Endothelial cell (in vitro differentiated cells): ENCODE measurements at regions not wholly inside any gene's neighbourhood (a gene's known extent, or its start where the extent isn't known, plus 50 kb on each side); places are given as distances from the start of the nearest gene placed in this dataset.

Source experiments
- DNase-seq: peaks from one replicate; pipeline ENCODE4 v3.0.0; 2021; ENCODE audit warnings: low spot score
- H3K27ac Mint-ChIP-seq: one replicate; pipeline ENCODE4 v1.8.0; 2021; ENCODE audit warnings: mixed read lengths, inconsistent platforms; ENCODE audit not compliant: unreplicated experiment
- H3K27me3 Mint-ChIP-seq: one replicate; pipeline ENCODE4 v1.8.0; 2021; ENCODE audit warnings: mild to moderate bottlenecking, moderate library complexity, mixed read lengths, inconsistent platforms; ENCODE audit not compliant: unreplicated experiment
- H3K36me3 Mint-ChIP-seq: one replicate; pipeline ENCODE4 v1.8.0; 2021; ENCODE audit warnings: mild to moderate bottlenecking, low read depth, mixed read lengths, inconsistent platforms; ENCODE audit not compliant: unreplicated experiment
- H3K4me1 Mint-ChIP-seq: one replicate; pipeline ENCODE4 v1.8.0; 2021; ENCODE audit warnings: mild to moderate bottlenecking, mixed read lengths, inconsistent platforms; ENCODE audit not compliant: unreplicated experiment
- H3K4me3 Mint-ChIP-seq: one replicate; pipeline ENCODE4 v1.8.0; 2021; ENCODE audit warnings: mild to moderate bottlenecking, mixed read lengths, inconsistent platforms; ENCODE audit not compliant: unreplicated experiment
- H3K9me3 Mint-ChIP-seq: one replicate; pipeline ENCODE4 v1.8.0; 2021; ENCODE audit warnings: mixed read lengths, inconsistent platforms; ENCODE audit not compliant: unreplicated experiment
- TF ChIP-seq, protein P1 (sequence below): fragments of 200-600 bp; sonication (generic); IDR thresholded peaks from one replicate; pipeline ENCODE4 v1.5.0; 2021; ENCODE audit warnings: antibody characterized with exemption; ENCODE audit not compliant: unreplicated experiment

- no peaks in the 10 kb centered on the region for H3K9me3 Mint-ChIP-seq
- H3K36me3 Mint-ChIP-seq = no peaks in the 10 kb centered on the region
- no peak overlapping the region for H3K27ac Mint-ChIP-seq
- H3K27me3 Mint-ChIP-seq = peaks cover 4% of the 10 kb centered on the region
- TF ChIP-seq, protein P1, sequence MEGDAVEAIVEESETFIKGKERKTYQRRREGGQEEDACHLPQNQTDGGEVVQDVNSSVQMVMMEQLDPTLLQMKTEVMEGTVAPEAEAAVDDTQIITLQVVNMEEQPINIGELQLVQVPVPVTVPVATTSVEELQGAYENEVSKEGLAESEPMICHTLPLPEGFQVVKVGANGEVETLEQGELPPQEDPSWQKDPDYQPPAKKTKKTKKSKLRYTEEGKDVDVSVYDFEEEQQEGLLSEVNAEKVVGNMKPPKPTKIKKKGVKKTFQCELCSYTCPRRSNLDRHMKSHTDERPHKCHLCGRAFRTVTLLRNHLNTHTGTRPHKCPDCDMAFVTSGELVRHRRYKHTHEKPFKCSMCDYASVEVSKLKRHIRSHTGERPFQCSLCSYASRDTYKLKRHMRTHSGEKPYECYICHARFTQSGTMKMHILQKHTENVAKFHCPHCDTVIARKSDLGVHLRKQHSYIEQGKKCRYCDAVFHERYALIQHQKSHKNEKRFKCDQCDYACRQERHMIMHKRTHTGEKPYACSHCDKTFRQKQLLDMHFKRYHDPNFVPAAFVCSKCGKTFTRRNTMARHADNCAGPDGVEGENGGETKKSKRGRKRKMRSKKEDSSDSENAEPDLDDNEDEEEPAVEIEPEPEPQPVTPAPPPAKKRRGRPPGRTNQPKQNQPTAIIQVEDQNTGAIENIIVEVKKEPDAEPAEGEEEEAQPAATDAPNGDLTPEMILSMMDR = no peak
- H3K4me1 Mint-ChIP-seq = peaks cover 8% of the 10 kb centered on the region
- no peak overlapping the region for H3K4me3 Mint-ChIP-seq
- no peak for DNase-seq
Measured at GRCh38 chr9:99433555-99433954, 211.5 kb downstream of the SEC61B start.

DNA sequence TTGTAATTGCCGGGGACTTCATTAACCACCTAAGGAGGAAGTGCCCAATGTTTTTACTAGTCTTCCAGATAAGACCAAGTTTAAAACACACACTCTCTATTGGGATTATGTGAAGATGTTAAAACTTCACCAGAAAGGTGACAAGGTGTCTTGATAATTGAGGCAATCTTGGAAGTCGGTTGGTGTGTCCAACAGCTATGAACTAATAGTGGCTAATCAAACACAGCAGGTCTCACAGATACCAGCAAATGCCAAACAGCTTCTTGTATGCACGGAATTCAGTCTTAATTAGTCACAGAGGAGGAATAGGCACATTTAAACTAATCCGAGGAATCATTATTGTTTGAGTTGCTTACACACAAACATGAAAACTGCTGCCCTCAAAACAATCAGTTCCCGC is 214.5 kb downstream of the SEC61B start:
- H3K9me3 Mint-ChIP-seq = no peaks in the 10 kb centered on the region
- H3K4me3 Mint-ChIP-seq = no peak overlapping the region
- no peak overlapping the region for H3K27ac Mint-ChIP-seq
- TF ChIP-seq, protein P1 = no peak
- DNase-seq = no peak
- H3K27me3 Mint-ChIP-seq = peaks cover 6% of the 10 kb centered on the region
- H3K4me1 Mint-ChIP-seq = peaks cover 18% of the 10 kb centered on the region
- no peaks in the 10 kb centered on the region for H3K36me3 Mint-ChIP-seq

GRCh38 chr9:99437145-99437544 is 215.1 kb downstream of the SEC61B start:
- H3K27me3 Mint-ChIP-seq = peaks cover 6% of the 10 kb centered on the region
- H3K4me3 Mint-ChIP-seq = no peak overlapping the region
- DNase-seq = no peak
- TF ChIP-seq, protein P1 = no peak
- no peaks in the 10 kb centered on the region for H3K36me3 Mint-ChIP-seq
- peaks cover 18% of the 10 kb centered on the region for H3K4me1 Mint-ChIP-seq
- no peak overlapping the region for H3K27ac Mint-ChIP-seq
- no peaks in the 10 kb centered on the region for H3K9me3 Mint-ChIP-seq

DNA sequence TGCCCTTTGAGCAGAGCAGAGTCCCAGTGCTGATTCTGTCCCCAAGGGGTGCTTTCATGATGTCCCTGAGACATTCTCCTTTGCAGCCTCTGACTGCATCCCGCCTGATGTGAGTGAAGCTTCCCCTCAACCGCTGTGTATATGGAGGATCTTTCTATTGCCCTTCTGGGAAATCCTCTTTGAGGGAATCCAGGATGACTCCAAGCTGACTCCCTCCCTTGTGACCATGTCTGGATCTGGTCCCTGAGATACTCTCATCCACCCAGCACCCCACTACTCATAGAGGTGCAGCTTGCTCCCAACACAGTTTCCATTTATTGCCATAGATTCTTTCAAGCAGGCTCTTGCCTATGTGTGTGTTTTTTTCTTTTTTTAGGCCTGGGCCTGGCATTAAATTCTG is 216.5 kb downstream of the SEC61B start:
- Mint-ChIP-seq H3K4me1 (peaks cover 18% of the 10 kb centered on the region), H3K36me3 (no peaks in the 10 kb centered on the region)

DNA sequence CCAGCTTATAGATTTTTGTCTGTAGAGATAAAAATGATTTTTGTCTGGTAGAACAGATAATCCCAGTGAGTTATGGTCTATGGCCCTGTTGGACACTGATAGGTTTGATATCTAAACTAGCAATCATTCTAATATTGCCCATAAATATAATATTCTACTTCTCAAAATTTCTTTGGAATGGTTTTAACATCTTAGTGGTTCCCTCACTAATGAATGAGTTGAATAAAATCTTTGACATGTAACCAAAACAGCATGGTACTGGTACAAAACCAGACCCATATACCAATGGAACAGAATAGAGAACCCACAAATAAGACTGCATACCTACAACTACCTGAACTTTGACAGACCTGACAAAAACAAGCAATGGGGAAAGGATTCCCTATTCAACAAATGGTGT is 219.7 kb downstream of the SEC61B start:
- Mint-ChIP-seq H3K4me1 (peaks cover 18% of the 10 kb centered on the region), H3K4me3 (no peak overlapping the region), H3K27ac (no peak overlapping the region), H3K36me3 (no peaks in the 10 kb centered on the region), H3K9me3 (no peaks in the 10 kb centered on the region), H3K27me3 (peaks cover 6% of the 10 kb centered on the region)
- no peak for DNase-seq
- TF ChIP-seq, protein P1 = no peak

More for the DNA sequence above, 216.5 kb downstream of the SEC61B start:
- Mint-ChIP-seq H3K9me3 (no peaks in the 10 kb centered on the region), H3K4me3 (no peak overlapping the region), H3K27me3 (peaks cover 6% of the 10 kb centered on the region), H3K27ac (no peak overlapping the region)
- TF ChIP-seq, protein P1 = no peak
- no peak for DNase-seq
